H1 (cell line): ENCODE measurements at regions not wholly inside any gene's neighbourhood (a gene's known extent, or its start where the extent isn't known, plus 50 kb on each side); places are given as distances from the start of the nearest gene placed in this dataset.

ENCODE experiments used
- CTBP2 ChIP-seq: IDR thresholded peaks from 2 replicates; pipeline ENCODE4 v1.7.0; 2011; ENCODE audit warnings: borderline replicate concordance, mild to moderate bottlenecking, moderate library complexity, mixed read lengths, low read length; ENCODE audit not compliant: insufficient read depth, insufficient read length
- KDM5A ChIP-seq: fragments of 200-600 bp; IDR thresholded peaks from 2 replicates; pipeline ENCODE4 v1.7.1; 2012; ENCODE audit warnings: mild to moderate bottlenecking, low read length, inconsistent platforms, mixed read lengths
- RAD21 ChIP-seq, 2 experiments: IDR thresholded peaks in 1 of 2; conservative IDR thresholded peaks in 1 of 2; 2 replicates each; pipeline ENCODE4 v1.6.1; 2011; ENCODE audit warnings: low read depth in 2 of 2, low read length in 2 of 2, improper control_type of control experiment in 1 of 2, inconsistent platforms in 1 of 2, mild to moderate bottlenecking in 1 of 2, moderate library complexity in 1 of 2
- RFX5 ChIP-seq: IDR thresholded peaks from 2 replicates; pipeline ENCODE4 v1.6.1; 2011; ENCODE audit warnings: low read depth, low read length, improper control_type of control experiment, borderline replicate concordance
- TF ChIP-seq, protein P1 (sequence below): IDR thresholded peaks from 2 replicates; pipeline ENCODE4 v1.6.1; 2011; ENCODE audit warnings: low read length, improper control_type of control experiment

DNA sequence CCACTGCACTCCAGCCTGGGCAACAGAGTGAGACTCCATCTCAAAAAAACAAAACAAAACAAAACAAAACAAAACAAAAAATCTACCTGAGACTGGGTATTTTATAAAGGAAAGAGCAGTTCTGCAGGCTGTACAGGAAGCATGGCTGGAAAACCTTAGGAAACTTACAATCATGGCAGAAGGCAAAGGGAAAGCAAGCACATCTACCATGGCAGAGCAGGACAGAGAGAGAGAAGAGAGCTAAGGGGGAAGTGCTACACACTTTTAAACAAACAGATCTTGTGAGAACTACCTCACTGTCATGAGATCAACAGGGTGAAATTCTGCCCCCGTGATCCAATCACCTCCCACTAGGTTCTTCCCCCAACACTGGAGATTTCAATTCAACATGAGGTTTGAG is 198.3 kb upstream of the SAMSN1 start (continued):
- TF ChIP-seq RAD21 (IDR thresholded peaks at IDR 0.05 in 1 of 2, conservative IDR thresholded peaks at IDR 0.05 in 1 of 2; ENCODE audit: low read depth in 2 of 2, low read length in 2 of 2): no peak
- TF ChIP-seq CTBP2: no peak
- TF ChIP-seq KDM5A: no peak
- TF ChIP-seq, protein P1, sequence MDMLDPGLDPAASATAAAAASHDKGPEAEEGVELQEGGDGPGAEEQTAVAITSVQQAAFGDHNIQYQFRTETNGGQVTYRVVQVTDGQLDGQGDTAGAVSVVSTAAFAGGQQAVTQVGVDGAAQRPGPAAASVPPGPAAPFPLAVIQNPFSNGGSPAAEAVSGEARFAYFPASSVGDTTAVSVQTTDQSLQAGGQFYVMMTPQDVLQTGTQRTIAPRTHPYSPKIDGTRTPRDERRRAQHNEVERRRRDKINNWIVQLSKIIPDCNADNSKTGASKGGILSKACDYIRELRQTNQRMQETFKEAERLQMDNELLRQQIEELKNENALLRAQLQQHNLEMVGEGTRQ: no peak
- no peak for TF ChIP-seq RFX5
- TF ChIP-seq, all 59 proteins: peak for 0
